Left lobe of liver (tissue), 2 donors: ENCODE measurements at regions not wholly inside any gene's neighbourhood (a gene's known extent, or its start where the extent isn't known, plus 50 kb on each side); places are given as distances from the start of the nearest gene placed in this dataset.
A peak's percentile ranks its signal among the peaks of the same experiment; 100 is the strongest.
"Not testable (repeated sequence)": the region's sequence is repeated elsewhere in the genome, so short reads cannot be mapped to it uniquely, and the experiment has no call there.

Source experiments
- ATAC-seq: fragments of 200-7000 bp; cut with Tn5 transposase; one replicate; pipeline ENCODE4 v1.9.1; 2020; ENCODE audit warnings: mild to moderate bottlenecking, moderate library complexity
- DNase-seq: peaks from one replicate; pipeline ENCODE4 v3.0.0-alpha.2; 2020; ENCODE audit warnings: low spot score
- donor health status: DM: no; HTN: no; CAD: no; lungs with moderate emphysema.
- donor health status: DM: no; HTN: yes; CAD: no.

GRCh38 chr10:111261081-111261615 is 184.3 kb downstream of the ADRA2A start:
- ATAC-seq (no peak), DNase-seq (no peak)

- ATAC-seq (no peak), DNase-seq (no peak)
Measured at GRCh38 chr10:111265341-111265740, 188.5 kb downstream of the ADRA2A start.

GRCh38 chr10:111266165-111266564 is 189.3 kb downstream of the ADRA2A start:
- no peak for DNase-seq
- no peak for ATAC-seq

- no peak for ATAC-seq
Measured at GRCh38 chr10:111267673-111268072, 190.8 kb downstream of the ADRA2A start.

GRCh38 chr10:111273235-111273634 is 196.4 kb downstream of the ADRA2A start:
- ATAC-seq (no peak), DNase-seq (no peak)

More at GRCh38 chr10:111267673-111268072, 190.8 kb downstream of the ADRA2A start:
- DNase-seq = no peak

GRCh38 chr10:111273635-111274034 is 196.8 kb downstream of the ADRA2A start:
- ATAC-seq (no peak), DNase-seq (no peak)

GRCh38 chr10:111275091-111275490 is 198.3 kb downstream of the ADRA2A start:
- no peak for ATAC-seq
- DNase-seq = no peak

- ATAC-seq (no peak), DNase-seq (no peak)
Measured at GRCh38 chr10:111277661-111278060, 200.8 kb downstream of the ADRA2A start.

- no peak for ATAC-seq
- no peak for DNase-seq
Measured at GRCh38 chr10:111278266-111278665, 201.4 kb downstream of the ADRA2A start.

GRCh38 chr10:111281516-111281915 is 204.7 kb downstream of the ADRA2A start:
- ATAC-seq (peak; percentile 78), DNase-seq (no peak)

- ATAC-seq = no peak
- no peak for DNase-seq
Measured at GRCh38 chr10:111289461-111289860, 212.6 kb downstream of the ADRA2A start.

- no peak for ATAC-seq
- no peak for DNase-seq
Measured at GRCh38 chr10:111290649-111291048, 213.8 kb downstream of the ADRA2A start.

GRCh38 chr10:111295788-111296187 is 219.0 kb downstream of the ADRA2A start:
- no peak for ATAC-seq
- DNase-seq = no peak

- DNase-seq = no peak
- no peak for ATAC-seq
Measured at GRCh38 chr10:111297351-111297848, 220.6 kb downstream of the ADRA2A start.

GRCh38 chr10:111298031-111298430 is 221.2 kb downstream of the ADRA2A start:
- DNase-seq (no peak), ATAC-seq (no peak)

- no peak for ATAC-seq
- DNase-seq = no peak
Measured at GRCh38 chr10:111299037-111299436, 222.2 kb downstream of the ADRA2A start.

GRCh38 chr10:111303887-111304286 is 227.1 kb downstream of the ADRA2A start:
- DNase-seq (no peak), ATAC-seq (no peak)

GRCh38 chr10:111316722-111317212 is 239.9 kb downstream of the ADRA2A start:
- DNase-seq (no peak), ATAC-seq (no peak)

GRCh38 chr10:111319866-111320265 is 243.0 kb downstream of the ADRA2A start:
- ATAC-seq = no peak
- no peak for DNase-seq

- no peak for ATAC-seq
- DNase-seq = no peak
Measured at GRCh38 chr10:111323389-111323966, 246.6 kb downstream of the ADRA2A start.

- DNase-seq, ATAC-seq: not testable (repeated sequence)
Measured at GRCh38 chr10:111332174-111332573, 255.3 kb downstream of the ADRA2A start.

- ATAC-seq = no peak
- no peak for DNase-seq
Measured at GRCh38 chr10:111335826-111336225, 259.0 kb downstream of the ADRA2A start.

- DNase-seq (no peak), ATAC-seq (no peak)
Measured at GRCh38 chr10:111338035-111338434, 261.2 kb downstream of the ADRA2A start.
